HCT116 (cell line): ENCODE measurements at regions not wholly inside any gene's neighbourhood (a gene's known extent, or its start where the extent isn't known, plus 50 kb on each side); places are given as distances from the start of the nearest gene placed in this dataset.

Experiments used
- ATAC-seq: fragments of 200-7000 bp; cut with Tn5 transposase; 2 replicates; pipeline ENCODE4 v1.9.1; 2020; ENCODE audit warnings: mild to moderate bottlenecking, moderate library complexity
- BruUV-seq: library from RNA; stranded (reverse); fragments of 400-500 nt; replicated peaks from 2 replicates; lab custom pipeline; 2021; lab: Mats Ljungman, UMichigan
- CTCF ChIA-PET: fragments of 300-600 bp; sonication (Branson Sonifier 250); formaldehyde crosslinking; loops from one replicate; lab custom pipeline; 2021; ENCODE audit warnings: antibody characterized with exemption; lab: Charles Lee
- POLR2A ChIA-PET: fragments of 300-600, 350-600 bp; sonication (Branson Sonifier 250); formaldehyde crosslinking; loops from one replicate; lab custom pipeline; 2021; ENCODE audit warnings: antibody characterized with exemption; lab: Charles Lee
- RAD21 ChIA-PET, 2 experiments: fragments of 300-600 bp; sonication (Branson Sonifier 250); formaldehyde crosslinking; loops; one replicate each; lab custom pipeline; 2023; ENCODE audit warnings: low total read pairs in 2 of 2; ENCODE audit not compliant: uncharacterized antibody in 2 of 2, unreplicated experiment in 2 of 2, low non-redundant PET in 1 of 2; lab: Charles Lee
- DNase-seq: peaks from one replicate; pipeline ENCODE4 v3.0.0-alpha.2; 2010; ENCODE audit warnings: low read depth, low spot score
- H2AFZ ChIP-seq: fragments of 200-600 bp; shearing (Covaris generic), sonication (generic); 2 replicates; pipeline ENCODE4 v1.6.1; 2017; ENCODE audit warnings: low read depth, mixed run types, mixed read lengths, antibody characterized with exemption, low read length; ENCODE audit not compliant: poor library complexity, severe bottlenecking
- H3K27ac ChIP-seq: 2 replicates; pipeline ENCODE4 v1.5.1; 2012; ENCODE audit warnings: low read depth, low read length
- H3K27me3 ChIP-seq: fragments of 200-600 bp; sonication (generic); 2 replicates; pipeline ENCODE4 v1.6.1; 2016; ENCODE audit warnings: mixed run types, low read length, mixed read lengths; ENCODE audit not compliant: insufficient read depth
- H3K36me3 ChIP-seq, 2 experiments: fragments of 200-500 bp in 1 of 2; fragments of 200-600 bp in 1 of 2; sonication (Bioruptor generic) in 1 of 2; sonication (generic) in 1 of 2; 2 replicates each; pipeline versions ENCODE4 v1.5.1 to v1.6.1; 2014 to 2016; ENCODE audit warnings: low read length in 2 of 2, inconsistent platforms in 1 of 2, mixed read lengths in 1 of 2, mixed run types in 1 of 2; ENCODE audit not compliant: insufficient read depth in 2 of 2, control insufficient read depth in 1 of 2
- H3K4me1 ChIP-seq, 2 experiments: fragments of 200-600 bp in 1 of 2; sonication (generic) in 1 of 2; 2 replicates each; pipeline versions ENCODE4 v1.5.1 to v1.6.1; 2012 to 2017; ENCODE audit warnings: low read length in 2 of 2, inconsistent platforms in 1 of 2, mild to moderate bottlenecking in 1 of 2, mixed read lengths in 1 of 2, mixed run types in 1 of 2, moderate library complexity in 1 of 2; ENCODE audit not compliant: insufficient read depth in 2 of 2, control insufficient read depth in 1 of 2
- H3K4me2 ChIP-seq: fragments of 200-600 bp; sonication (generic); 2 replicates; pipeline ENCODE4 v1.6.1; 2017; ENCODE audit warnings: mixed run types, low read length, mixed read lengths
- H3K4me3 ChIP-seq, 2 experiments: fragments of 200-600 bp in 1 of 2; sonication (generic) in 1 of 2; replicated peaks in 1 of 2; 2 replicates each; pipeline ENCODE4 v1.5.1; 2011 to 2016; ENCODE audit warnings: low read length in 2 of 2, control low read depth in 1 of 2, low read depth in 1 of 2, mild to moderate bottlenecking in 1 of 2, mixed read lengths in 1 of 2, mixed run types in 1 of 2
- H3K79me2 ChIP-seq: fragments of 200-600 bp; sonication (generic); 2 replicates; pipeline ENCODE4 v1.6.1; 2017; ENCODE audit warnings: mild to moderate bottlenecking, mixed run types, low read length, moderate library complexity, mixed read lengths; ENCODE audit not compliant: insufficient read depth
- H3K9ac ChIP-seq: fragments of 200-600 bp; sonication (generic); 2 replicates; pipeline ENCODE4 v1.6.1; 2016; ENCODE audit warnings: low read length, mixed read lengths
- H3K9me2 ChIP-seq: fragments of 200-600 bp; sonication (generic), shearing (Covaris generic); 2 replicates; pipeline ENCODE4 v1.6.1; 2017; ENCODE audit warnings: mixed run types, mild to moderate bottlenecking, moderate library complexity; ENCODE audit not compliant: insufficient read depth
- H3K9me3 ChIP-seq, 2 experiments: fragments of 200-500 bp in 1 of 2; fragments of 200-600 bp in 1 of 2; sonication (Bioruptor generic) in 1 of 2; sonication (generic) in 1 of 2; 2 replicates each; pipeline ENCODE4 v1.6.1; 2014 to 2017; ENCODE audit warnings: low read length in 2 of 2, mixed read lengths in 2 of 2, inconsistent platforms in 1 of 2, low read depth in 1 of 2, mild to moderate bottlenecking in 1 of 2, mixed run types in 1 of 2, moderate library complexity in 1 of 2; ENCODE audit not compliant: control insufficient read depth in 1 of 2, insufficient read depth in 1 of 2
- H4K20me1 ChIP-seq: fragments of 200-600 bp; sonication (generic), shearing (Covaris generic); 2 replicates; pipeline ENCODE4 v1.6.1; 2017; ENCODE audit warnings: mixed run types, mild to moderate bottlenecking, moderate library complexity; ENCODE audit not compliant: insufficient read depth
- ATF3 ChIP-seq: IDR thresholded peaks from 2 replicates; pipeline ENCODE4 v1.6.1; 2012
- ELF1 ChIP-seq: IDR thresholded peaks from 2 replicates; pipeline ENCODE4 v1.6.1; 2012; ENCODE audit warnings: low read depth, borderline replicate concordance
- EZH2 ChIP-seq: fragments of 200-600 bp; sonication (generic); IDR thresholded peaks from 2 replicates; pipeline ENCODE4 v1.6.1; 2017; ENCODE audit warnings: antibody characterized with exemption, mixed run types
- EZH2phosphoT487 ChIP-seq: fragments of 200-600 bp; IDR thresholded peaks from 2 replicates; pipeline ENCODE4 v1.6.1; 2018; ENCODE audit warnings: antibody characterized with exemption, borderline replicate concordance
- FOSL1 ChIP-seq: IDR thresholded peaks from 2 replicates; pipeline ENCODE4 v1.6.1; 2012; ENCODE audit warnings: low read depth
- JUND ChIP-seq: IDR thresholded peaks from 2 replicates; pipeline ENCODE4 v1.6.1; 2012
- POLR2A ChIP-seq: IDR thresholded peaks from 2 replicates; pipeline ENCODE4 v1.7.0; 2011; ENCODE audit warnings: borderline replicate concordance; ENCODE audit not compliant: insufficient read depth, insufficient read length; ENCODE audit errors: extremely low read depth
- POLR2AphosphoS5 ChIP-seq: IDR thresholded peaks from 2 replicates; pipeline ENCODE4 v1.6.1; 2011; ENCODE audit warnings: mild to moderate bottlenecking, low read depth, low read length, moderate library complexity
- SIN3A ChIP-seq: IDR thresholded peaks from 2 replicates; pipeline ENCODE4 v1.6.1; 2012; ENCODE audit warnings: low read depth
- SP1 ChIP-seq: IDR thresholded peaks from 2 replicates; pipeline ENCODE4 v1.6.1; 2012; ENCODE audit warnings: low read depth
- SRF ChIP-seq: IDR thresholded peaks from 2 replicates; pipeline ENCODE4 v1.6.1; 2012; ENCODE audit warnings: low read depth
- YY1 ChIP-seq: IDR thresholded peaks from 2 replicates; pipeline ENCODE4 v1.6.1; 2011; ENCODE audit warnings: low read length, low read depth, moderate library complexity, mild to moderate bottlenecking; ENCODE audit not compliant: insufficient replicate concordance; ENCODE audit errors: extremely low read depth
- ZFX ChIP-seq: fragments of 450-650 bp; IDR thresholded peaks from 2 replicates; pipeline ENCODE4 v1.6.1; 2017
- ZNF274 ChIP-seq: fragments of 200-500 bp; sonication (Bioruptor generic); IDR thresholded peaks from 2 replicates; pipeline ENCODE4 v1.6.1; 2014; ENCODE audit warnings: mild to moderate bottlenecking, low read depth, low read length, inconsistent platforms
- intact Hi-C: fragments of 100-400 bp; cut with micrococcal nuclease; formaldehyde crosslinking; loops from 2 replicates; pipeline ENCODE4 v1.10.0; 2022

DNA sequence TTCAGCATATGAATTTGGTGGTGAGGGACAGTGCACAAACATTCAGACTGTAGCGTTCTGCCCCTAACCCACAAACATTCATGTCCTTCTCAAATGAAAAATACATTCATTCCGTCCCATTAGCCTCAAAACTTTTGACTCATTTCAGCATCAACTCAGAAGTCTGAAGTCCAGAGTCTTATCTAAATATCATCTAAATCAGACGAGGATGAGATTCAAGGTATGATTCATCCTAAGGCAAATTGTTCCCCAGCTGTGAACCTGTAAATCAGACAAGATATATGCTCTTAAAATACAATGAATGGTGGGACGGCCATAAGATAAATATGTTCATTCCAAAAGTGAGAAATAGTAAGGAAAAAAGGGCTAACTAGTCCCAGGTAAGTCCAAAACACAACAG, 1195.6 kb upstream of the ADGRL4 start:
- ChIA-PET CTCF (no interaction called here), POLR2A (no interaction called here), RAD21 (no interaction called here)
- intact Hi-C loops, result no loop called here
- no peaks in the 10 kb centered on the region for H3K27me3 ChIP-seq
- H3K36me3 ChIP-seq, result no peaks in the 10 kb centered on the region
- no peak overlapping the region for H3K9ac ChIP-seq
- H3K9me2 ChIP-seq, result no peaks in the 10 kb centered on the region
- H3K9me3 ChIP-seq, result no peaks in the 10 kb centered on the region
- no peak overlapping the region for H3K27ac ChIP-seq
- H3K79me2 ChIP-seq, result no peaks in the 10 kb centered on the region
- TF ChIP-seq YY1 (no peak), JUND (no peak), SIN3A (no peak), ZFX (no peak), ELF1 (no peak), EZH2 (no peak), EZH2phosphoT487 (no peak), SRF (no peak), POLR2AphosphoS5 (no peak), POLR2A (no peak), FOSL1 (no peak), ATF3 (no peak), ZNF274 (no peak), SP1 (no peak)
- H4K20me1 ChIP-seq, result no peaks in the 10 kb centered on the region
- no peaks in the 10 kb centered on the region for H3K4me1 ChIP-seq
- BruUV-seq, result no TSS peak
- ATAC-seq (no peak), DNase-seq (no peak)
- H3K4me2 ChIP-seq, result no peak overlapping the region
- no peak overlapping the region for H3K4me3 ChIP-seq
- H2AFZ ChIP-seq, result no peak overlapping the region

DNA sequence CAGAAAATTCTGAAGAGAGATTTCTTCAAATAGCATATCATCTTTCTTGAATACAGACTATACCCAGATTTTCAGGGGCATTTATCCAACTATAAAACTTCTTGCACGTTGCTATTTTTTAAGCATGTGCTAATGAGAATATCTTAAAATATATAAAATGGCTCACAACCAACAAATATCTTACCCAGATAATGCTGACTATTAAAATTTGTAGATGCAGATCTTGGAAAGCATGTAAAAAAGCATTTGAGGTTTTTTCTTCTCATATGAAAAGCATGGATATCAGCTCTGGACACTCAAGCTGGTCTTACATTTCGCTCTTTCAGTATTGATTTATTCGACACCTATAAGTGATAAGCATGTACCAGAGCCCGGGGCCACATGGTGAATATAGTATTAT, 1187.7 kb upstream of the ADGRL4 start:
- Histone ChIP-seq H2AFZ (no peak overlapping the region), H3K4me1 (no peaks in the 10 kb centered on the region), H3K9ac (no peak overlapping the region), H3K9me3 (no peaks in the 10 kb centered on the region), H3K27ac (no peak overlapping the region), H4K20me1 (no peaks in the 10 kb centered on the region), H3K36me3 (no peaks in the 10 kb centered on the region), H3K27me3 (no peaks in the 10 kb centered on the region), H3K9me2 (no peaks in the 10 kb centered on the region), H3K4me3 (no peak overlapping the region), H3K79me2 (no peaks in the 10 kb centered on the region), H3K4me2 (no peak overlapping the region)
- ATAC-seq (no peak), DNase-seq (no peak)
- ChIA-PET CTCF (no interaction called here), RAD21 (no interaction called here), POLR2A (no interaction called here)
- TF ChIP-seq ATF3, result no peak
- no peak for TF ChIP-seq ELF1
- TF ChIP-seq ZFX, result no peak
- intact Hi-C loops, result no loop called here
- BruUV-seq, result no TSS peak
